AG10803 (cell line): ENCODE measurements at regions not wholly inside any gene's neighbourhood (a gene's known extent, or its start where the extent isn't known, plus 50 kb on each side); places are given as distances from the start of the nearest gene placed in this dataset.

Source experiments
- DNase-seq: peaks from one replicate; pipeline ENCODE4 v3.0.0; 2010; ENCODE audit warnings: low read depth
- H3K4me3 ChIP-seq: 2 replicates; pipeline ENCODE4 v1.5.1; 2011; ENCODE audit warnings: mild to moderate bottlenecking, low read length, control low read depth
- CTCF ChIP-seq: conservative IDR thresholded peaks from 2 replicates; pipeline ENCODE4 v1.5.1; 2011; ENCODE audit warnings: mild to moderate bottlenecking, low read length, control low read depth, inconsistent platforms

- H3K4me3 ChIP-seq = no peak overlapping the region
- no peak for TF ChIP-seq CTCF
- no peak for DNase-seq
These were observed 65.9 kb upstream of the BLID start for GRCh38 chr11:122181893-122182292.

- no peak for TF ChIP-seq CTCF
- no peak overlapping the region for H3K4me3 ChIP-seq
These were observed 65.4 kb upstream of the BLID start for GRCh38 chr11:122181372-122181771.

GRCh38 chr11:122179961-122180834 is 64.2 kb upstream of the BLID start:
- peak overlapping the region; percentile 73 for H3K4me3 ChIP-seq
- TF ChIP-seq CTCF = no peak
- DNase-seq = peak; percentile 98

More at GRCh38 chr11:122181372-122181771, 65.4 kb upstream of the BLID start:
- no peak for DNase-seq

- DNase-seq = no peak
- H3K4me3 ChIP-seq = peak overlapping the region; percentile 73
- no peak for TF ChIP-seq CTCF
These were observed 62.8 kb upstream of the BLID start for GRCh38 chr11:122178795-122179194.

- no peak for TF ChIP-seq CTCF
- no peak for DNase-seq
- H3K4me3 ChIP-seq = peak overlapping the region; percentile 73
These were observed 61.2 kb upstream of the BLID start for GRCh38 chr11:122177238-122177637.

GRCh38 chr11:122176651-122177050 is 60.6 kb upstream of the BLID start:
- no peak for DNase-seq
- H3K4me3 ChIP-seq = no peak overlapping the region
- TF ChIP-seq CTCF = no peak

GRCh38 chr11:122175306-122175705 is 59.3 kb upstream of the BLID start:
- no peak for DNase-seq
- no peak overlapping the region for H3K4me3 ChIP-seq
- TF ChIP-seq CTCF = no peak
